IMR-90 (cell line): ENCODE measurements at regions not wholly inside any gene's neighbourhood (a gene's known extent, or its start where the extent isn't known, plus 50 kb on each side); places are given as distances from the start of the nearest gene placed in this dataset.

Experiments used
- BHLHE40 ChIP-seq: fragments of 150-350 bp; IDR thresholded peaks from 2 replicates; pipeline ENCODE4 v1.6.1; 2016; ENCODE audit warnings: mild to moderate bottlenecking, low read depth, low read length
- CTCF ChIP-seq: conservative IDR thresholded peaks from 2 replicates; pipeline ENCODE4 v1.5.1; 2012; ENCODE audit warnings: mild to moderate bottlenecking, low read depth, low read length, improper control_type of control experiment
- MAFK ChIP-seq: IDR thresholded peaks from 2 replicates; pipeline ENCODE4 v1.6.1; 2012; ENCODE audit warnings: low read depth, low read length, improper control_type of control experiment
- POLR2A ChIP-seq: IDR thresholded peaks from 2 replicates; pipeline ENCODE4 v1.6.1; 2012; ENCODE audit warnings: mild to moderate bottlenecking, low read depth, low read length
- RAD21 ChIP-seq: IDR thresholded peaks from 2 replicates; pipeline ENCODE4 v1.6.1; 2012; ENCODE audit warnings: low read length, improper control_type of control experiment
- USF2 ChIP-seq: fragments of 150-350 bp; IDR thresholded peaks from 2 replicates; pipeline ENCODE4 v1.6.1; 2017; ENCODE audit warnings: mild to moderate bottlenecking, antibody characterized with exemption, low read length, low read depth

- TF ChIP-seq CTCF (peak; percentile 29; the same call in 1 of the 2 replicates), POLR2A (no peak; the same call in 1 of the 2 replicates), BHLHE40 (peak; percentile 97), RAD21 (peak; percentile 40), USF2 (peak; percentile 90), MAFK (0 out of 2 replicates have a peak, but pooled peaks have one; percentile 13)
Measured at GRCh38 chr13:48783181-48783630, 129.5 kb downstream of the CYSLTR2 start.
